ENCODE measurements at regions not wholly inside any gene's neighbourhood (a gene's known extent, or its start where the extent isn't known, plus 50 kb on each side); places are given as distances from the start of the nearest gene placed in this dataset.

DNA sequence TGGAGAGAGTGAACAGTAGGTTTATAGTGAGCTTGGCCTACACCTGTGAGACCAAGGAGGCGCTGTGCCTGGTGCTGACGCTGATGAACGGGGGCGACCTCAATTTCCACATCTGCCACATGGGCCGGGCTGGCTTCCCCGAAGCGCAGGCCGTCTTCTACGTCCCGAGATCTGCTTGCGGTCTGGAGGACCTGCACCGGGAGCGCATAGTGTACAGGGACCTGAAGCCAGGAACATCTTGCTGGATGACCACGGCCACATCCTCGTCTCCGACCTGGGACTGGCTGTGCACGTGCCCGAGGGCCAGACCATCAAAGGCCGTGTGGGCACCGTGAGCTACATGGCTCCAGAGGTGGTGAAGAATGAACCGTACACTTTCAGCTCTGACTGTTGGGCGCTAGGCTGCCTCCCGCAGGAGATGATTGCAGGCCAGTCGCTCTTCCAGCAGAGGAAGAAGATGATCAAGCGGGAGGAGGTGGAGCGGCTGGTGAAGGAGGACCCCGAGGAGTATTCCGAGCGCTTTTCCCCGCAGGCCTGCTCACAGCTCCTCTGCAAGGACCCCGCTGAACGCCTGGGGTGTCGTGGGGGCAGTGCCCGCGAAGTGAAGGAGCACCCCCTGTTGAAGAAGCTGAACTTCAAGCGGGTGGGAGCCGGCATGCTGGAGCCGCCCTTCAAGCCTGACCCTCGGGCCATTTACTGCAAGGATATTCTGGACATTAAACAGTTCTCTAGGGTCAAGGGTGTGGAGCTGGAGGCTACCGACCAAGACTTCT is 139.0 kb downstream of the ZDHHC20 start:
- TF ChIP-seq POLR2A (IDR thresholded peaks at IDR 0.05; ENCODE audit: low read length) (no peak), GATA1 (IDR thresholded peaks at IDR 0.05; ENCODE audit: low read depth, low read length) (no peak)
